ENCODE measurements at regions not wholly inside any gene's neighbourhood (a gene's known extent, or its start where the extent isn't known, plus 50 kb on each side); places are given as distances from the start of the nearest gene placed in this dataset.

DNA sequence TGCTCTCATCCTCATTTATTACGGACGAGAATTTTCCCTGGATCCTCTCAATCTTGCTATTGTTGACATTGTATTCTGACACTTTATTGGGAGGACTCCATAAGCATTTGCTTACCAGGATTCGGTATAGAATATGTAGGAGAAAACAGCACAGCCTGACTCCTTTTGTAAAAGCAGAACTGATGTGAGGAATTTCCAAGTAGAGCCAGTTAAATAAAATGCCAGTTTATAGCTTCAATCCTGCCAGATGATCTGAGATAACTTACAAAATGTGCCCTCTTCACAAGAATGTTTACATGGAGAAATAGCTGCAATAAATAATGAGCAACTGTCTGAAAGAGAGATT, 332.9 kb upstream of the PRICKLE1 start:
- 48 to 62% (median 52%) methylated on average over 3 of the region's 3 CpGs for WGBS, 4 donors
- TF ChIP-seq, protein P1, sequence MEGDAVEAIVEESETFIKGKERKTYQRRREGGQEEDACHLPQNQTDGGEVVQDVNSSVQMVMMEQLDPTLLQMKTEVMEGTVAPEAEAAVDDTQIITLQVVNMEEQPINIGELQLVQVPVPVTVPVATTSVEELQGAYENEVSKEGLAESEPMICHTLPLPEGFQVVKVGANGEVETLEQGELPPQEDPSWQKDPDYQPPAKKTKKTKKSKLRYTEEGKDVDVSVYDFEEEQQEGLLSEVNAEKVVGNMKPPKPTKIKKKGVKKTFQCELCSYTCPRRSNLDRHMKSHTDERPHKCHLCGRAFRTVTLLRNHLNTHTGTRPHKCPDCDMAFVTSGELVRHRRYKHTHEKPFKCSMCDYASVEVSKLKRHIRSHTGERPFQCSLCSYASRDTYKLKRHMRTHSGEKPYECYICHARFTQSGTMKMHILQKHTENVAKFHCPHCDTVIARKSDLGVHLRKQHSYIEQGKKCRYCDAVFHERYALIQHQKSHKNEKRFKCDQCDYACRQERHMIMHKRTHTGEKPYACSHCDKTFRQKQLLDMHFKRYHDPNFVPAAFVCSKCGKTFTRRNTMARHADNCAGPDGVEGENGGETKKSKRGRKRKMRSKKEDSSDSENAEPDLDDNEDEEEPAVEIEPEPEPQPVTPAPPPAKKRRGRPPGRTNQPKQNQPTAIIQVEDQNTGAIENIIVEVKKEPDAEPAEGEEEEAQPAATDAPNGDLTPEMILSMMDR (IDR thresholded peaks at IDR 0.05), result no peak
- no peak for TF ChIP-seq POLR2A (IDR thresholded peaks at IDR 0.05)
- no peak overlapping the region for H3K27ac ChIP-seq
- no peak overlapping the region for H3K4me3 ChIP-seq
- no peaks in the 10 kb centered on the region for H3K27me3 ChIP-seq
- no peaks in the 10 kb centered on the region for H3K4me1 ChIP-seq (replicated peaks in 1 of 2)
- DNase-seq, result no peak
- no peaks in the 10 kb centered on the region for H3K9me3 ChIP-seq (replicated peaks in 1 of 3)
- no peaks in the 10 kb centered on the region for H3K36me3 ChIP-seq (replicated peaks in 1 of 2)
- intact Hi-C loops (cut with DNase I), result no loop called here

GRCh38 chr12:42921741-42922504, 332.4 kb upstream of the PRICKLE1 start:
- 57 to 67% (median 66%) methylated on average over 7 of the region's 7 CpGs for WGBS, 4 donors
- no peaks in the 10 kb centered on the region for H3K36me3 ChIP-seq (replicated peaks in 1 of 2)
- intact Hi-C loops (cut with DNase I), result no loop called here
- no peak for TF ChIP-seq POLR2A (IDR thresholded peaks at IDR 0.05)
- TF ChIP-seq, protein P1 (IDR thresholded peaks at IDR 0.05), result no peak
- no peak overlapping the region for H3K4me3 ChIP-seq
- no peaks in the 10 kb centered on the region for H3K9me3 ChIP-seq (replicated peaks in 1 of 3)
- no peaks in the 10 kb centered on the region for H3K27me3 ChIP-seq
- no peaks in the 10 kb centered on the region for H3K4me1 ChIP-seq (replicated peaks in 1 of 2)
- no peak for DNase-seq
- no peak overlapping the region for H3K27ac ChIP-seq

GRCh38 chr12:42919691-42920090, 330.1 kb upstream of the PRICKLE1 start:
- 75 to 81% (median 78%) methylated on average over 1 of the region's 1 CpG for WGBS, 4 donors
- Histone ChIP-seq H3K4me1 (replicated peaks in 1 of 2) (no peaks in the 10 kb centered on the region), H3K27me3 (no peaks in the 10 kb centered on the region), H3K36me3 (replicated peaks in 1 of 2) (no peaks in the 10 kb centered on the region), H3K9me3 (replicated peaks in 1 of 3) (no peaks in the 10 kb centered on the region), H3K27ac (no peak overlapping the region), H3K4me3 (no peak overlapping the region)
- no peak for DNase-seq
- TF ChIP-seq POLR2A (IDR thresholded peaks at IDR 0.05), result no peak
- TF ChIP-seq, protein P1 (IDR thresholded peaks at IDR 0.05), result no peak
- intact Hi-C loops (cut with DNase I), result no loop called here

- Histone ChIP-seq H3K27me3 (no peaks in the 10 kb centered on the region), H3K36me3 (replicated peaks in 1 of 2) (no peaks in the 10 kb centered on the region), H3K4me1 (replicated peaks in 1 of 2) (no peaks in the 10 kb centered on the region), H3K9me3 (replicated peaks in 1 of 3) (no peaks in the 10 kb centered on the region), H3K4me3 (no peak overlapping the region), H3K27ac (no peak overlapping the region)
- WGBS, 4 donors, result 50 to 65% (median 62%) methylated on average over 3 of the region's 3 CpGs
- TF ChIP-seq, protein P1 (IDR thresholded peaks at IDR 0.05), result no peak
- no peak for TF ChIP-seq POLR2A (IDR thresholded peaks at IDR 0.05)
- DNase-seq, result no peak
- intact Hi-C loops (cut with DNase I), result no loop called here
These were observed 328.9 kb upstream of the PRICKLE1 start for GRCh38 chr12:42918443-42918842.

Measured in adrenal gland (tissue), 9 donors.